NCI-H1048 (cell line): ENCODE measurements at regions not wholly inside any gene's neighbourhood (a gene's known extent, or its start where the extent isn't known, plus 50 kb on each side); places are given as distances from the start of the nearest gene placed in this dataset.
"Not testable (repeated sequence)": the region's sequence is repeated elsewhere in the genome, so short reads cannot be mapped to it uniquely, and the experiment has no call there.

Experiments
- DNase-seq: peaks from one replicate; lab custom pipeline; 2025; lab: John Stamatoyannopoulos, UW

DNA sequence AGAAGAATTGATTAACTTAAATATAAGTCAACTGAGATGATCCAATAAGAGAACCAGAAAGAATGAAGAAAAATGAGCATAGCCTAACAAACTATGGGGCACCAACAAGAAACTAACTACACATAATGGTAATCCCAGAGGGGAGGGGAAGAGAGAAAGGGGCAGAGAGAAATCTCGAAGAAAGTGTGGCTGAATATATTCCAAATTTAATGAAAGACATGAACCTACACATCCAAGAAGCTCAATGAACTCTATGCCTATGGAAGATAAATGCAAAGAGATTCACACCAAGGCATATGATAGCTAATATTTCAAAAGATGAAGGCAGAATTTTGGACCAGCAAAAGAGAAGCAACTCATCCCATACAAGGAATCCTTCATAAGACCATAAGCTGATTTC is 649.2 kb downstream of the ZEB2 start:
- DNase-seq, result no peak

DNA sequence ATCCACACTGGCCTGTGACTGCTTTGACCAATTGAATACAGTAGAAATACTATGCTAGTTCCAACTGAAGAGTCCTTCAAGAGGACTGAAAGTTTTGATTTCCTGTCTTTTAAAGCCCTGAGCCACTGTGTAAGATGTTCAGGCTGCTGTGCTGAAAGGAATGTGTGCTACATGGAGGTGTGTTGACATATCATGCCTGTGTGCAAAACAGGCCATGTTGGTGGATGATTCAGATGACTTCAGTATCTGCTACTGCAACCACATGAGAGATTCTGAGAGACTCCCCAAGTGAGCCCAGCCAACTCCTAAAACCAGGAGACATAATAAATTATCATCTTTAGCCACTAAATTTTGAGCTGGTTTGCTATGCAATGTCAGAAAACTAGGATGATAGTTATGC is 662.9 kb downstream of the ZEB2 start:
- no peak for DNase-seq

DNA sequence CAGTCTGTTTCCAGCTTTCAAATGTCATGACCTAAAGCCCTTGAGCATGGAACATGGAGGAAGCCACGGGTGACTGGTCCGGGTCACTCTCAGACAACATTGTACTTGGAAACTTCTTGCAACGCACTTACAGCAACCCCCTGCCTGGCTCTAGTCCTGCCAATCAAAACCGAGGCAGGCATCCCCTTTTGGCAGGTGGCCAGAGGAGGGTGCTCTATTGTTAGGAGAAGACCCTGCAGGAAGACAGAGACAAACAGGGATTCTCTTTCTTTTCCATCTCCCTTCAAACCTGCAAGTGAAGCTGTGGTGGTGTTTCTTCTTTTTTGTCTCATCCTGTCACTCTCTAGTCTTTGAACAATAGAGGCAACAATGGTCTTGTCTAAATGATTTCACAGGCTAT is 667.2 kb downstream of the ZEB2 start:
- no peak for DNase-seq

DNA sequence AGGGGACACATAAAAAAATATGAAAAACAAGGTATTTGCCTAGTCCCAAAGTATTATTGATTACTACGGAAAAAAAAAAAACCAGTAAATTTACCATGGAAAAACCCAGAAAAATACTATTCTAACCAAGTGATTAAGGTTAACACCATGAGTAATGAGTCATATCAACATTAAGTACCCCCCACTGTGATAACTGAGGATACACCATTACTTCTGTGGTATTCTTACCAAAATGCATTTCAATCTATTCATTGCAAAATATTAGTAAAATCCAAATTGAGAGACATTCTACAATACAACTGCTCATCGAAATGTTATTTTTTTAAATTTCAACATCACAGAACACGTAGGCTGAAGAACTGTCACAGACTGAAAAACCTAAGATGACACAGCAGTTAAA is 669.8 kb downstream of the ZEB2 start:
- no peak for DNase-seq

DNA sequence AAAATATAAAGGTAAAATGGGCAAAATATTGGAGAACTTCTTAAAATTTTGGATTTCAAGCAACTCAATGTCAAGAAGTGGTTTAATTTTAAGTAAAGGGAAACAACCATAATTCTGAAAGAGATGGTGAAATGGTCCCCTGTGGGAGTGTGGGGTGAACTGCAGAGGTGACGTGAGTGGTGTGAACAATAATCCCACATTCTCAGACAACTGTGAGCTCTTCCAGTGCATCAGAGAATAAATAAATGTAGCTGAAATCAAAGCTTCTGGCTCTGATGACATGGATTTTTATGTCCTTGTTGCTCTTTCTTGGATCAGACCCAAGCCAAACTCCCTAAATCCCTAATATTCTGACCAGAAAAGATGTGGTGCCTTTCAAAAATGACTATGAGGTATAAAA is 672.7 kb downstream of the ZEB2 start:
- no peak for DNase-seq

DNA sequence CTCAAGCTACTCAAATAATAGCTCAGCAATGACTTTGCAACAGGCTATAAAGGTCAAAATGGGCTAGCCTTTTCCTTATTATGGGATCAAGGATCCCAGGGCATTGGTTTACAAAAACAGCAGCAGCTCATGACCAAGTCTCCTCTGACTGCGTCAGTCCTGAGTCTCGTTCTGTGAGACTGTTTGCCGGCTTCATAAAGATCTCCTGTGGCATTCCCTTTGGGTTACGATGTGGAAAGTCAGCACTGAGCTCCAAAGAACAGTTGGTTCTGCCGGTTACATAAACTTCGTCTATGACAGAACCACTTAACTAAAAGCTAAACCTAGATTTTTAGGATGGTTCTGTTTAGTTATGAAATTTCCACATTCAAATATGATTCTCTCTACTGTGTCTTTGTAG is 674.9 kb downstream of the ZEB2 start:
- no peak for DNase-seq

DNA sequence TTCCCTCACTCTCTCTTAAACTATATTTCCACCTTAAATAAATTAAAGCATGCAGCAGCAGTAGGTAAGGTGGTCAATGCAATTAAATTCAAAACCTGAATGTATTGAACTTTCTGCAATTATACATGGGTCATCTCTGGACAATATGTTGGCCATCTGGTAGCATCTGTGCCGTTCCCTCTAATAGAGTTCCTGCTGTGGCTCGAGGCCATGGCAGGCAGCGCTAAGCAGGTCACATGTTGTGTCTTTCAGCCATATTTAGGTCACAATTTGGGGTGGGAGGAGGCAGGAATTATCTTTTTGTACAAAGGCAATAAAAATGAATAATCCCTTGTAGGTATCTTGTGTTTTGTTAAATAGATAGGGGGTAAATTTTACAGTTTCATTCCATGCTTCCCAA is 676.2 kb downstream of the ZEB2 start:
- DNase-seq, result no peak

DNA sequence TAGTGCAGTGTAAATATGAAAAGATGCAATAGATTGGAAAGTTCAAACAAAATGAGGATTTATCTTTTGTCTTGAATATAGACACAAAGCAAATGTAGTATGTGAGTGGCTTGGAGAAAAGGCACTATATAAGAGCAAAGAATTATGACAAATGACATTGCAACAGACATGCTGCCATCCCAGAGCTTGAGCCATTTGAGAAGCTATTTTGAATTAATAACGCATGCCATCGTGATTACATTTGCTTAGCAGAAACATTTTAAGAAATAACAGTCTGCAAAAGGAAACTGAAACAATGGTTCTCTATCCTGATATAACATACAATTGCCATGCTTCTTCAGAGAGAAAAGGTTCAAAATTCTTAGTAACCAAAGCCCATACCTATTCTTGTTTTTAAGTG is 677.1 kb downstream of the ZEB2 start:
- no peak for DNase-seq

DNA sequence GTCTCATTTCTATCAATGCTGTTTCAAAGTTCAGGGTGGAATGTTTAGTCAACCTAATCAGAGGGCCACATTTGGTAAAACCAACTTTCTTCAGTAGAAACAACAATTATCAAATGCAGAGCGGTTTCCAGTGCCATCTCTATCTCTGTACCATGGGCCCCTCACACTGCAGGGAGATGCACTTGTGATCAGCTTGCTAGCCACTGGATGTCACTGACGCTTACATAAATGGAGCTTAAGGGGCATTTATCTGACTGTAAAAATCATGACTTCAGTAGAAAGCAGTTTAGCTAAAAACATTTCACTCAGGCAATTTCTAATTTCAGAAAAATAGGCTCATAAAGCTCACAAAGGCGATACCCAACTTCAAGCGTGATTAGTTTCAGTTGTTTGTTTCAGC is 678.0 kb downstream of the ZEB2 start:
- DNase-seq, result no peak

DNA sequence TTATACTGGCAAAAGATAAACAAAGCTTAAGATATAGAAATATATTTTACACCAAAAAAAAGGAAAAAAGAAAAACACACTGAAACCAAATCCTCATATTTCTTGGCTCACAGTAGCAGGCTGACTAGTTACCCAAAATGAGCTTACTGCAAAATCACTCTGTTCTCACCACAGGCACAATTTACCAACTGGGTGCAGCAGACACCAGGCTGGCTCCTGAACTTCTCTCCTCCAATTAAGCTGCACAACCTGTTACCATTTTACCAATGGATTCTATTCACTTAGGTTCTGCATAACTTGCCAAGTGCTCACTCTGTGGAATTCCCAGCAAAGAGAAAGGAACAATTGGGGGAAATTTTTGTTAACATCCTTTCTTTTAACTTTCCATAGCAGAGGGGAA is 679.3 kb downstream of the ZEB2 start:
- DNase-seq, result no peak

DNA sequence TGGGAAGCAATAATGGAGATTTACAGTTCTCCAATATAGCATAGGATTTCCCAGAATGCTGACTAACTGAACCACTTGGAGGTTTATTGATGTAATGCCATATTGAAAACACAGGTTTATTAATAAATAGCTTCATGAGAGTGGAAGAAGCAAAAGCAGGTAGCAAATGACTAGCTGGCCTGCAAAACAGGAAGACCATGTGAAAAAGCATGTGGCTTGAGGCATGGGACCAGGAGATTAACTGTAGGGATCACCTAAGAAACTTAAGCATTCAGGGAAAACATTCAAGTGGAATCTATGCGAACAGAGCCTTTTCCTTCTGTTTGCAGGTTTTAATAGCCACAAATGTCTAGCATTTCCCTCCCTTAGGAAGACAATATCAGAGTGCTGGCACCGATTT is 679.7 kb downstream of the ZEB2 start:
- DNase-seq, result no peak

DNA sequence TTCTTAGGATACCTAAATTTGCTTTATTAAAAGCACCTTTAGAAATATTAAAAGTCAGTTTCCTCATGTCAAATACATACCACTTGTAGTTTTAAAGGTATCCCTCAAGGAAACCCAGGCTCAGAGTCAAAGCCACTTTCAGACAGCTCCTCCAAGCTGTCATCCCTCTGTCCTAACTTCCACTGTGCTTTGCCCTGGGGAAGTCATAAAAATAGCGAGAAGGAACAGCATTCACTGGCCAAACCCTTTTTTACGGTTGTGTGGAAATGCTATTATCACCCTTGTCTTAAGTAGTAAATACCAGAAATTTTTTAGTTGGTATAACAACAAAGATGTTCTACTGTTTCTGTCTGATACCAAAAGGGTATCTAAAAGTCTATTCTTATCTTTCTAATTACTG is 680.5 kb downstream of the ZEB2 start:
- DNase-seq, result no peak

DNA sequence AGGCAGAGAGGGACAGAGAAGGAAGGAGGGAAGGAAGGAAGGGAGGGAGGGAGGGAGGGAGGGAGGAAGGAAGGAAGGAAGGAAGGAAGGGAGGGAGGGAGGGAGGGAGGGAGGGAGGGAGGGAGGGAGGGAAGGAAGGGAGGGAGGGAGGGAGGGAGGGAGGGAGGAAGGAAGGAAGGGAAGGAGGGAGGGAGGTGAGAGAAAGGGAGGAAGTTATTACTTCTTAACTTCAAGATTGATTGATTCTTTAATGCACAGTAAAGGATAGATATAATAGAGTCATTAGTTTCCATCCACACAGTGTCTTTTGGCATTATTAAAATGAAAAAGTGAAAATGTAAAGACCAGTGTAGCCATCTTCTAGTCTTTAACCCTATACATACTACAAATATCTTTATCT is 682.9 kb downstream of the ZEB2 start:
- not testable (repeated sequence) for DNase-seq

DNA sequence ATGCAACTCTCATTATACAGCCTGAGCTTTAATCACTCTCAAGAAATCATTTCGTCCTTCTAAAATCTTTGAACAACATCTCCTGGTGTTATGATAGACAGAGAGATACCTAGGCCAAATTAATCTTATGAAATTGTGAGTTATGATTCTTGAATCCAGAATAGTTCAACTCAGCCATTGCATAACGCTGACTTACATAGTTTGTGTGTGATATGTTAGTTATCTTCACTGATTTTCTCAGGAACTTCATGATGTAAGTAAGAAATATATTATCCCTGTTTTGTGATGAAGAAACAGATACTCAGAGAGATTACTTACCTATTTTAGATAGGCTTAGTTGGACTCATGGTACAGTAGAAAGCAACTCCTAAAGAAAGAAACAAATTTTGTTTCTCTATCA is 684.4 kb downstream of the ZEB2 start:
- DNase-seq, result no peak

DNA sequence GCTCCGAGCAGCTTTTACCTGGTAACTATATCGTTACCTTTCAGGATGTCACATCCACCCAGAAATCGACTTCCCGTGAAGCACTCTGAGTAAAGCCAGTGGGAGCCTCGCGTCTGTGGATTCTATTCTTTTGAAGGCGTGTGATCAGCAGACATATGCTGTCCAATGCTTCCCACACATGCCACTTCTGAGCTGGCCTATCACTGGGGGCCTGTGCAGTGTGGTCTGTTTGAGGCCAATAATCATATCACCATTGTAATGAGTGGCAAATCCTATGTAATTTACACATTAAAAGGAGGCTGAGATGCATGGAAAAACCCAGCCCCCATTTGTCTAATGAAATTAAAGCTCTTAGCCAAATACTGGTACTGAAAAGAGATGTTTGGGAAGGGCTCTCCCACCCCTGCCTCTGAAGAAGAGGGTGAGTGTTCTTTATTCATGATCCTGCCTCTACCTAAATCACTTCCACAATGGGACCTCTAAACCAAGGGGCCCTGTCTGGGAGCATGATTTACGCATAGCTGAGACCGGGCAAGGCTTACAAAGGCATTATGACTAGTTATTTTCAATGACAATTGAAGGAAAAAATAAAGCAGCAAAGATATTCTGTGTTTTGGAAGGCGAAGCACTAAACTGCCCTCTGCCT is 686.8 kb downstream of the ZEB2 start:
- DNase-seq, result no peak

DNA sequence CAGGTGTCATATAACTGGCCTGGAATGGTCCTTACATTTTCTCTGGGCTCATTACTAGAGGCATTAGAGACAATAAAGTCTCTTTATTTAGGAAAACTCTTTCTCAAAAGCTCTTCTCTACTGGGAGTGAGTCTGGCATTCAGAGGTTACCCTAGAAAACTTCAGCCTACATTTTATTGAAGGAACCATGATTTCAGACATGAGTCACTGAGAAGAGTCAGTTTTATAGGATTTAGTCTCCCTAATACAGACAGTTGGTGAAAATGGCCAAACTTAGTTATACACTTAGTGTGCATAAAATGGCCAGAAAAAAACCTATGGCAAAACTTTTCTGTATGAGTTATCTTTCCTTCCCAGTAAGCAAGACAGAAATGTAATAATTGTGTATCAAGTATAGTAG is 689.4 kb downstream of the ZEB2 start:
- no peak for DNase-seq

DNA sequence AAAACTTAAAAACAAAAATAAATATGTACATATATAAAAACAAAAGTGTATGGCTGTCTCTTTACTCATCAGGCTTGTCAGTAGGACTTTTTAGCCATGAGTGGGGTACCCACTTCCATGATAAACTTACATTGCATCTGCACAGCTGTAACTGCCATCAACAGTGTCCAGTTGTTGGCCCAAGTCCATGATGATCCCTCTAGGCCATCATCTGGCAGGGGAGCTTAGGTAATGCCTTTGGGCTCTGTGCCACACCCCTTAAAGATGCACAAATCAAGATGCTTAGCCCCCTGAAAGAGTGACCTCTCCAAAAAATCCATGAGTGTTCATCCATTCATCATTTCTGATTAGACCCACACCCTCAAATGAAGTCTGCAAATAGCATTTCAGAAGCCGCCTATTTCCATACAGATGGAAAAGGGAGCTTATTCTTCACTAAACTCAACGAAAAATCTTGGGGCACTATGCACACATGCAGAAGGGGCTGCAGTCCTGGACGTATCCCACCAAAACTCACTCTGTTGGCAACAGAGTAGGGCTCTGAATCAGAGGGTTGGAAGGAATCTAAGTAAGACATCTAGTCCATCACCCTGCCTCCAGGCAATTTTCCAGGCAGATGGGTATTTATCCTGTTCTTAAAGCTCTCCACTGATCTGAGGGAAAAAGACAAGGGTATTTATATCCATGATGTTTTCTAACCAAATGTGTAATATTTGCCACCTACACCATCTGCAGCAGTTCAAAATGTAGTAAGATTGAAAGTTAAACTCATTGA is 691.0 kb downstream of the ZEB2 start:
- DNase-seq, result no peak

DNA sequence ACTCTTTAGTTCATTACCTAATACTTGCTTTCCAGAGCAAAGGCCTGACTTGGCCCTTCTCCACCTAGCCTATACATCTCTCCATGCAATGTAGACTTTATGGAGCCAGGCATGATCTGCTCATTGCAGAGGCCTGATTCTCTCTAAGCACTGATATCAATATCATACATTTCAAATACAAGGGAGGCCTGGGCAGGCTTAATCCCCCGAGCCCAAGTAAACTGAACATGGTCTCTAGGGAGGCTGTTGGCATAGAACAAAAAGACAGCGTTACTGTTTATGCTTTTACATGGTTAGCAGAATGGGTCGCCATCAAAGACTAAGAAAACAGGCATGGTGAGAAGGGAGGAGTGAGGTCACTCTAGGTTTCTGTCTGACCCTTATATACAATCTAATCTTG is 695.1 kb downstream of the ZEB2 start:
- DNase-seq, result no peak

DNA sequence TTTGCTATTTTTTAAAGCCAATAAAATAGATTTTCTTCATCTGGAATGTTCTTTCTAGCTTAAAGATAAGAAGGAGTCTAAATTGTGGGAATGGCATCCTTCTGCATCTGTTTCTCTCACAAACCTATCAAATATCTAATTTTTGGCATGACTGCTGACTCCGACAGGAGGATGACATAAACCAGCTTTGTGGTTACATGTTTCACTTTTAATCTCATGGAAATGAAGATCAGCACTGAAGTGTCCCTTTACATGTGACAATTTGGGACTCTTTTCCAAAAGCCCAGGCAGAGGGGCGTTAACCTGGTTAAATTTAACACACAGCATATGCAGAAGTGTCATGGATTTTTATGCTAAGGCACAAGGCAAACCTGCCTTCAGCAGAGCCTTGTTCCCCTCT is 694.7 kb downstream of the ARHGAP15 start:
- no peak for DNase-seq

DNA sequence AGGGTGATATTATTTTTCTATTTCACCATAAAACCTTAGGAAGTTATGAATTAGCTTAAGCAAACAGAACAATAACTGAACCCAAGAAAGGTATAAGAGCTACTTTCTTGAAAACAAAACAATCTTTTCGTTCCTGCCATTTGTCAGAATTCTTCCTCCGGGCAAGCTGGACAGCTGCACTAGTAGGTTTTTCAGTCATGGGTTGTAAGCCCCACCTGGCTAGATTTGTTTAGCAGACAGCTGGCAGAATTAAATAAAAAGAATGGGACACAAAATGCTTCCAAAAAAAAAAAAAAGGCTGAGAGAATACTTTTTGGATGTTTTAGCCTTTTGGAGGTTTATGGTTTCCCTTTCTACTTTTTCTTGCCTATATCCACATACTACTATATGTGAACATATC is 694.1 kb downstream of the ARHGAP15 start:
- DNase-seq, result no peak

DNA sequence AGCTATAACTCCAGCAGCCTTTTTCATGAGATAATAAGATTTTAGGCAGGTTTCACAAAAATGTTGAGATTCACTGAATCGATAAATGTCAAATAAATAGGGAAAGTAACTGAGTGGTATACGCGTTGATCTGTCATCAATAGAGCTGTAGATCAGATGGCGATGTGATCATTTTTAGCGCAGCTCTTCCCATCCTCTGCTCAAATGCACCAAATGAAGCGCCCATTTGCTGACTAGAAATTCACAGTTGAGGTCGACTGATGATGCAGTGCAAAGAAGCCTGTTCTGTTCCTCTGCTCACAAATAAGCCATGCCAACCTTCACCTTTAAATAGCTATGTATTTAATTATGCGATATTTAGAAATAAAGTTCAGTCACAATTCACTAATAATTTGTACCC is 693.5 kb downstream of the ARHGAP15 start:
- no peak for DNase-seq

DNA sequence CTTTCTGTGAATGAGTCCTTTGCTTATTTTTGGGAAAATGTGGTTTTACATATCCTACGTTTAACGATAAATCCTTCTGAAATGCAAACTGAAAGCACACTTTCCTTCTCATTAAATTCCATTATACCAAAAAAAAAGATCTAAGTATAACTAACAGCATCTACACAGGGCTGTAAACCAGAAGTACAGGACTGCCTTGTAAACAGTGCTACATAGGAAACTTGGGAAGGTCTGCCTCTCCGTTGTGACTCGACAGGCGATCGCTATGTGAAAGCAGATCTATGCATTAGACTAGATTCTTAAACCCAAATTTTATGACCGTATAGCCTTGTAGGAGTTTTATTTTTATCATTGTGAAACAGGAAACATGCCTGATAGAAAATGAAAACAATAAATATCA is 690.5 kb downstream of the ARHGAP15 start:
- DNase-seq, result no peak

DNA sequence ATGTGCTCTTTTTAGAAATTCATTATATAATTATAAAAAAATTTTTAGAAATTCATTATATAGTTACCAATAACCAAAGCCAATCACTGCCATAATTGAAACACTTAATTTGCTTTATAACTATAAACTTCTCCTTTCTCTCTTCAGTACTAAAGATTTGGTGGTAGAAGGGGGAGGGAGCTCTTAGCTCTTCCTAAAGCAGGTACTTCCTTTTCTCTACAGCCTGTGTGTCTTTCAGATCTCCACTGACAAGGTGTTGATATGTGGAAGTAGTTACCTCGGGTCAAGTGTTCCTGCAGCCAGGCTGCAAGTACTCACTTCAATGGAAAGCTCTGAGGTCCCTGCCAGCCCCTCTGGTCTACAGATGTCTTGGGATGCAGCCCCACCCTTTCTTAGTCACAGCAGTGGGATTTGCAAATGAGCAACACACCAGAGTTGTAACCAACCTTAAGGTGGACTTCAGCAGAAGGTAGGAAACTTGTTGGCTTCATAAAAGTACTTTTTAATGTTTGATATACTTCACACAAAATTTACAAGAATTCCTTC is 690.0 kb downstream of the ARHGAP15 start:
- no peak for DNase-seq
